Endothelial cell of umbilical vein (primary cell): ENCODE measurements at regions not wholly inside any gene's neighbourhood (a gene's known extent, or its start where the extent isn't known, plus 50 kb on each side); places are given as distances from the start of the nearest gene placed in this dataset.

Experiments used
- BruUV-seq: library from RNA; stranded (reverse); fragments of 400-500 nt; replicated peaks from 2 replicates; lab custom pipeline; 2021; lab: Mats Ljungman, UMichigan
- CTCF ChIA-PET: fragments of 300-600, 350-600 bp; sonication (Branson Sonifier 250); formaldehyde crosslinking; loops from one replicate; lab custom pipeline; 2021; ENCODE audit warnings: antibody characterized with exemption, inconsistent platforms; lab: Charles Lee
- POLR2A ChIA-PET: fragments of 300-600, 350-600 bp; sonication (Branson Sonifier 250); formaldehyde crosslinking; loops from one replicate; lab custom pipeline; 2021; ENCODE audit warnings: antibody characterized with exemption, inconsistent platforms; lab: Charles Lee
- DNase-seq: peaks from one replicate; pipeline ENCODE4 v3.0.0-alpha.2; 2011; ENCODE audit warnings: low read depth, low spot score
- FAIRE-seq: peaks from 2 replicates; lab custom pipeline; 2011; peaks lifted over from hg19 to GRCh38; lab: Jason Lieb, UNC
- H2AFZ ChIP-seq: 2 replicates; pipeline ENCODE4 v1.6.0; 2012; ENCODE audit warnings: low read depth, low read length, control low read depth, inconsistent platforms
- H3K27ac ChIP-seq: 2 replicates; pipeline ENCODE4 v1.5.1; 2011; ENCODE audit warnings: low read depth, mild to moderate bottlenecking, control low read depth, low read length, moderate library complexity; ENCODE audit not compliant: insufficient read depth
- H3K27me3 ChIP-seq, 2 experiments: 2 replicates each; pipeline versions ENCODE4 v1.6.0 to v1.6.1; 2011; ENCODE audit warnings: low read length in 2 of 2, mixed read lengths in 1 of 2; ENCODE audit not compliant: control insufficient read depth in 2 of 2, insufficient read depth in 2 of 2
- H3K36me3 ChIP-seq, 2 experiments: 2 replicates in 1 of 2; 3 replicates in 1 of 2; pipeline ENCODE4 v1.5.1; 2011; ENCODE audit warnings: low read length in 2 of 2, mild to moderate bottlenecking in 1 of 2, moderate library complexity in 1 of 2; ENCODE audit not compliant: control insufficient read depth in 2 of 2, insufficient read depth in 2 of 2; ENCODE audit errors: extremely low read depth in 1 of 2
- H3K4me1 ChIP-seq: 3 replicates; pipeline ENCODE4 v1.5.1; 2011; ENCODE audit warnings: mild to moderate bottlenecking, low read length; ENCODE audit not compliant: control insufficient read depth, insufficient read depth; ENCODE audit errors: extremely low read depth
- H3K4me2 ChIP-seq: 2 replicates; pipeline ENCODE4 v1.6.1; 2011; ENCODE audit warnings: low read length, control low read depth, mixed read lengths; ENCODE audit not compliant: insufficient read depth
- H3K4me3 ChIP-seq, 3 experiments: fragments of 200-600 bp in 1 of 3; sonication (generic), shearing (Covaris generic) in 1 of 3; replicated peaks in 1 of 3; 2 replicates each; pipeline ENCODE4 v1.5.1; 2011 to 2016; ENCODE audit warnings: control low read depth in 3 of 3, low read length in 3 of 3, mild to moderate bottlenecking in 2 of 3, inconsistent platforms in 1 of 3, low read depth in 1 of 3, moderate library complexity in 1 of 3; ENCODE audit not compliant: insufficient read depth in 1 of 3
- H3K79me2 ChIP-seq: 2 replicates; pipeline ENCODE4 v1.6.0; 2012; ENCODE audit warnings: low read length, inconsistent platforms; ENCODE audit not compliant: control insufficient read depth, insufficient read depth
- H3K9ac ChIP-seq: replicated peaks from 2 replicates; pipeline ENCODE3; 2011; ENCODE audit warnings: low read length, control low read depth; ENCODE audit not compliant: insufficient read depth; ENCODE audit errors: extremely low read depth
- H3K9me1 ChIP-seq: replicated peaks from 3 replicates; pipeline ENCODE4 v1.6.0; 2011; ENCODE audit warnings: mild to moderate bottlenecking, low read length; ENCODE audit not compliant: control insufficient read depth, insufficient read depth; ENCODE audit errors: extremely low read depth
- H3K9me3 ChIP-seq: replicated peaks from 2 replicates; pipeline ENCODE4 v1.5.1; 2012; ENCODE audit warnings: low read length, inconsistent platforms; ENCODE audit not compliant: control insufficient read depth, insufficient read depth
- H4K20me1 ChIP-seq: replicated peaks from 2 replicates; pipeline ENCODE3; 2011; ENCODE audit warnings: mild to moderate bottlenecking, low read length; ENCODE audit not compliant: control insufficient read depth, insufficient read depth; ENCODE audit errors: extremely low read depth
- CTCF ChIP-seq, 2 donors: IDR thresholded peaks; 1 replicate in 1 of 2; 2 replicates in 1 of 2; pipeline ENCODE4 v1.5.1; 2011; ENCODE audit warnings: low read length in 2 of 2, mild to moderate bottlenecking in 2 of 2, moderate library complexity in 2 of 2, control low read depth in 1 of 2, inconsistent platforms in 1 of 2, low read depth in 1 of 2; ENCODE audit not compliant: insufficient read depth in 1 of 2; ENCODE audit errors: extremely low read depth in 1 of 2
- EZH2 ChIP-seq: IDR thresholded peaks from 2 replicates; pipeline ENCODE4 v1.6.1; 2012; ENCODE audit warnings: borderline replicate concordance, low read depth, mild to moderate bottlenecking, moderate library complexity, low read length, inconsistent platforms; ENCODE audit not compliant: severe bottlenecking
- FOS ChIP-seq: IDR thresholded peaks from 2 replicates; pipeline ENCODE4 v1.6.1; 2011; ENCODE audit warnings: mild to moderate bottlenecking, low read length, moderate library complexity, borderline replicate concordance; ENCODE audit not compliant: insufficient read depth
- GATA2 ChIP-seq: IDR thresholded peaks from 2 replicates; pipeline ENCODE4 v1.7.0; 2011; ENCODE audit warnings: low read depth, mild to moderate bottlenecking, moderate library complexity, mixed read lengths, low read length; ENCODE audit not compliant: insufficient read length, insufficient read depth
- JUN ChIP-seq: IDR thresholded peaks from 2 replicates; pipeline ENCODE4 v1.6.1; 2011; ENCODE audit warnings: borderline replicate concordance, low read depth; ENCODE audit not compliant: insufficient read length, insufficient read depth
- MAX ChIP-seq: IDR thresholded peaks from 2 replicates; pipeline ENCODE4 v1.6.1; 2011; ENCODE audit not compliant: insufficient read depth, insufficient read length
- MYC ChIP-seq: IDR thresholded peaks from one replicate; pipeline ENCODE4 v1.6.1; 2011; ENCODE audit warnings: mild to moderate bottlenecking, low read depth, low read length
- POLR2A ChIP-seq: IDR thresholded peaks from 2 replicates; pipeline ENCODE4 v1.6.1; 2012; ENCODE audit warnings: low read depth, mild to moderate bottlenecking, control low read depth, low read length
- POLR2AphosphoS5 ChIP-seq: IDR thresholded peaks from 2 replicates; pipeline ENCODE4 v1.6.1; 2012; ENCODE audit warnings: low read depth, mild to moderate bottlenecking, control low read depth, low read length, moderate library complexity; ENCODE audit not compliant: insufficient read depth
- dilution Hi-C: fragments of 300-500 bp; cut with MboI; formaldehyde crosslinking; loops from one replicate; pipeline ENCODE4 v1.15.0; 2019; ENCODE audit warnings: low sequenced_read_pairs; ENCODE audit not compliant: extremely low pct_ligation_motif_present
- intact Hi-C: fragments of 100-400 bp; cut with micrococcal nuclease; formaldehyde crosslinking; loops from one replicate; pipeline ENCODE4 v1.10.0; 2022

GRCh38 chr1:189646066-189646465 lies 831.6 kb downstream of the BRINP3 start:
- H3K79me2 ChIP-seq, result no peaks in the 10 kb centered on the region
- ChIA-PET POLR2A (no interaction called here), CTCF (no interaction called here)
- no TSS peak for BruUV-seq
- no peak overlapping the region for H3K4me3 ChIP-seq
- H3K27ac ChIP-seq, result no peak overlapping the region
- no peak for TF ChIP-seq CTCF (IDR thresholded peaks at IDR 0.05; ENCODE audit: extremely low read depth in 1 of 2, insufficient read depth in 1 of 2, low read depth in 1 of 2, low read length in 2 of 2)
- no peak for TF ChIP-seq POLR2AphosphoS5
- no peak for TF ChIP-seq GATA2
- TF ChIP-seq MYC, result no peak
- no peak for TF ChIP-seq JUN
- TF ChIP-seq POLR2A, result no peak
- no peak for TF ChIP-seq EZH2
- TF ChIP-seq FOS, result no peak
- no peak for TF ChIP-seq MAX
- H3K36me3 ChIP-seq, result no peaks in the 10 kb centered on the region
- H3K9me1 ChIP-seq, result no peaks in the 10 kb centered on the region
- H4K20me1 ChIP-seq, result no peaks in the 10 kb centered on the region
- H3K9me3 ChIP-seq, result no peaks in the 10 kb centered on the region
- H3K27me3 ChIP-seq, result no peaks in the 10 kb centered on the region
- H3K4me2 ChIP-seq, result no peak overlapping the region
- intact Hi-C loops, result no loop called here
- H3K9ac ChIP-seq, result no peak overlapping the region
- H2AFZ ChIP-seq, result no peak overlapping the region
- no peak for FAIRE-seq
- DNase-seq, result no peak
- dilution Hi-C loops, result no loop called here
- no peaks in the 10 kb centered on the region for H3K4me1 ChIP-seq
